PC-9 (cell line): ENCODE measurements at regions not wholly inside any gene's neighbourhood (a gene's known extent, or its start where the extent isn't known, plus 50 kb on each side); places are given as distances from the start of the nearest gene placed in this dataset.

Experiments used
- BruUV-seq: library from RNA; stranded (reverse); fragments of 400-500 nt; replicated peaks from 2 replicates; lab custom pipeline; 2021; lab: Mats Ljungman, UMichigan
- CTCF ChIA-PET: fragments of 300-600 bp; sonication (Branson Sonifier 250); formaldehyde crosslinking; loops from one replicate; lab custom pipeline; 2022; ENCODE audit warnings: antibody characterized with exemption; lab: Charles Lee
- POLR2A ChIA-PET: fragments of 300-600 bp; sonication (Branson Sonifier 250); formaldehyde crosslinking; loops from one replicate; lab custom pipeline; 2022; ENCODE audit warnings: antibody characterized with exemption; ENCODE audit not compliant: unreplicated experiment; lab: Charles Lee
- DNase-seq, 2 experiments: peaks; one replicate each; pipeline versions ENCODE4 v3.0.0 to v3.0.0-alpha.2; 2015 to 2022; ENCODE audit warnings: mixed read lengths in 1 of 2
- H2AFZ ChIP-seq: fragments of 200-600 bp; sonication (generic); 2 replicates; pipeline ENCODE4 v1.8.1; 2017; ENCODE audit warnings: antibody characterized with exemption
- H3F3A ChIP-seq: fragments of 200-600 bp; sonication (generic); 2 replicates; pipeline ENCODE4 v1.8.1; 2017; ENCODE audit warnings: antibody characterized with exemption, mild to moderate bottlenecking, low read depth; ENCODE audit not compliant: insufficient read depth
- H3K27ac ChIP-seq: fragments of 200-600 bp; sonication (generic); 2 replicates; pipeline ENCODE4 v1.6.1; 2016; ENCODE audit warnings: mixed run types
- H3K27me3 ChIP-seq: fragments of 200-600 bp; sonication (generic); 2 replicates; pipeline ENCODE4 v1.6.1; 2016; ENCODE audit warnings: low read depth, mixed run types; ENCODE audit not compliant: insufficient read depth
- H3K36me3 ChIP-seq: fragments of 200-600 bp; sonication (generic); 2 replicates; pipeline ENCODE4 v1.6.1; 2016; ENCODE audit warnings: low read depth, mixed run types
- H3K4me1 ChIP-seq: fragments of 200-600 bp; sonication (generic); replicated peaks from 2 replicates; pipeline ENCODE4 v1.6.1; 2016; ENCODE audit warnings: mixed run types; ENCODE audit not compliant: insufficient read depth
- H3K4me2 ChIP-seq: fragments of 200-600 bp; sonication (generic); 2 replicates; pipeline ENCODE4 v1.6.1; 2017; ENCODE audit warnings: mixed run types
- H3K4me3 ChIP-seq: fragments of 200-600 bp; sonication (generic); 2 replicates; pipeline ENCODE4 v1.6.1; 2016; ENCODE audit warnings: mixed run types
- H3K79me2 ChIP-seq: fragments of 200-600 bp; sonication (generic); 2 replicates; pipeline ENCODE4 v1.6.1; 2017; ENCODE audit warnings: low read depth, mixed run types
- H3K9me2 ChIP-seq: fragments of 200-600 bp; sonication (generic); 2 replicates; pipeline ENCODE4 v1.8.1; 2017; ENCODE audit warnings: mild to moderate bottlenecking; ENCODE audit not compliant: insufficient read depth
- H3K9me3 ChIP-seq: fragments of 200-600 bp; sonication (generic); 2 replicates; pipeline ENCODE4 v1.8.1; 2016; ENCODE audit warnings: low read depth; ENCODE audit not compliant: insufficient read depth
- H4K20me1 ChIP-seq: fragments of 200-600 bp; sonication (generic); 2 replicates; pipeline ENCODE4 v1.8.1; 2017; ENCODE audit not compliant: insufficient read depth
- CTCF ChIP-seq: fragments of 200-600 bp; sonication (generic); conservative IDR thresholded peaks from 2 replicates; pipeline ENCODE4 v1.6.1; 2017; ENCODE audit warnings: mixed run types, antibody characterized with exemption, mild to moderate bottlenecking, moderate library complexity
- EZH2 ChIP-seq: fragments of 200-600 bp; sonication (generic); IDR thresholded peaks from 2 replicates; pipeline ENCODE4 v1.8.0; 2017; ENCODE audit warnings: antibody characterized with exemption, low read depth
- intact Hi-C: fragments of 100-400 bp; cut with micrococcal nuclease; formaldehyde crosslinking; loops from one replicate; pipeline ENCODE4 v1.10.0; 2022; ENCODE audit not compliant: unreplicated experiment

DNA sequence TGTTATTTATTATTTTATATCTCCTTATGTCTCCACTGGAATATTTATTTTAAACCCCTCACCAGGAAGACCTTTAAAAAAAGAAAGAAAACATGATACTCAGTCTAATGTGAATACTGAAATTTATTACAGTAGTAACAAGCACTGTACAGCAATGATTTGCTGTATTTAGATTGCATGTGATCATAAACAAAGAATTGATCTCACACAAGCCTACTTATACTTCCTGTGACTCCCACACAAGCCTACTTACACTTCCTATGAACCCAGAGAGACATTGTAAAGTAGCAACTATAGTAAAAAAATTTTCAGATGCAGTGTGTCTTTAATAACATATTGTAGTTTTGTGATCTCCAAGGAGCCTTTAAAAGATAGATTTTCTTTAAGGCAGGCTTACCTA, 142.7 kb upstream of the SYT1 start:
- H3K27ac ChIP-seq, result no peak overlapping the region
- no peaks in the 10 kb centered on the region for H3K36me3 ChIP-seq
- H3K4me1 ChIP-seq, result peaks cover 1% of the 10 kb centered on the region; the same call in 1 of the 2 replicates
- DNase-seq, result no peak
- ChIA-PET POLR2A (no interaction called here), CTCF (no interaction called here)
- intact Hi-C loops, result no loop called here
- H3K9me2 ChIP-seq, result no peaks in the 10 kb centered on the region
- H3K9me3 ChIP-seq, result no peaks in the 10 kb centered on the region
- no peaks in the 10 kb centered on the region for H3K79me2 ChIP-seq
- H3K4me2 ChIP-seq, result no peak overlapping the region
- BruUV-seq, result no TSS peak
- no peaks in the 10 kb centered on the region for H4K20me1 ChIP-seq
- no peak for TF ChIP-seq EZH2
- TF ChIP-seq CTCF, result no peak
- no peak overlapping the region for H2AFZ ChIP-seq
- no peaks in the 10 kb centered on the region for H3K27me3 ChIP-seq
- no peaks in the 10 kb centered on the region for H3F3A ChIP-seq
- H3K4me3 ChIP-seq, result no peak overlapping the region

GRCh38 chr12:78725033-78725432, 139.5 kb upstream of the SYT1 start:
- no TSS peak for BruUV-seq
- no peaks in the 10 kb centered on the region for H3K36me3 ChIP-seq
- TF ChIP-seq EZH2, result no peak
- TF ChIP-seq CTCF, result no peak
- no peaks in the 10 kb centered on the region for H3K9me2 ChIP-seq
- no peaks in the 10 kb centered on the region for H4K20me1 ChIP-seq
- CTCF ChIA-PET, result no interaction called here
- H3K27ac ChIP-seq, result no peak overlapping the region
- intact Hi-C loops, result no loop called here
- H3K9me3 ChIP-seq, result no peaks in the 10 kb centered on the region
- H2AFZ ChIP-seq, result no peak overlapping the region
- no peak overlapping the region for H3K4me2 ChIP-seq
- no peak for DNase-seq
- POLR2A ChIA-PET, result interaction anchor here (0.7 kb wide), 1 partner anchor 9 kb away, joined by 3 read pairs; no protein-coding TSS in a partner anchor
- no peaks in the 10 kb centered on the region for H3F3A ChIP-seq
- H3K4me1 ChIP-seq, result peaks cover 6% of the 10 kb centered on the region; the same call in 1 of the 2 replicates
- no peak overlapping the region for H3K4me3 ChIP-seq
- no peaks in the 10 kb centered on the region for H3K79me2 ChIP-seq
- no peaks in the 10 kb centered on the region for H3K27me3 ChIP-seq

DNA sequence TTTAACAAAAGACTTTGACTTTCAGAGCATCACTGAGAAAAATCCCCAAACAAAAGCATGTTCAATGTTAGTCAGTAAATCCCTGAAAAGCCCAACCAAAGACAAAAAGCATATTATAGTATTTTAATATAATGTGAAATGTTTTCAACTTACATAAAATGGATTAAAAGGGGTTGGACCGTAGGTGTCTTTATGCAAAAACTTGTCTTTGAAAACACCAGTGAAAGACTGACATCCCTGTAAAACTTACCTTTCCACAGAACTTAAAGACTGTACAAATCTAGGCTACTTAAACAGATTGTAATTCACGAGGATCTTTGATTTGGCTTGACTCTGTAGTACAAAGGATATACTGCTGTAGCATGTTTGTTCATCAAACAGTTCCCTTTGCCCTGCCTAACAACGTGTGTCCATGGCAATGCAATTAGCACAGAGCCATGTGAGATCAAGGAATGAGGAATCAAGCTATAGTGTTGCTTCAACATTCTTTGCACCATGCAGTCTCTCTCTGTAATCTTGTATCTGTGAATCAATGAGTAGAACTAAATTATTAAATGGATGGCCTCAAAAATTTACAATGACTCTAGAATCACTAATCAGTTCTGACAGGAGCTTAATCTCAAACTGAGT, 138.5 kb upstream of the SYT1 start:
- H3K9me3 ChIP-seq, result no peaks in the 10 kb centered on the region
- no peaks in the 10 kb centered on the region for H3K36me3 ChIP-seq
- no peaks in the 10 kb centered on the region for H3K27me3 ChIP-seq
- intact Hi-C loops, result no loop called here
- H3K27ac ChIP-seq, result no peak overlapping the region
- H3K4me3 ChIP-seq, result no peak overlapping the region
- H3K79me2 ChIP-seq, result no peaks in the 10 kb centered on the region
- H4K20me1 ChIP-seq, result no peaks in the 10 kb centered on the region
- DNase-seq, result no peak
- CTCF ChIA-PET, result no interaction called here
- no peak overlapping the region for H3K4me2 ChIP-seq
- TF ChIP-seq EZH2 (no peak), CTCF (no peak)
- no peaks in the 10 kb centered on the region for H3F3A ChIP-seq
- H2AFZ ChIP-seq, result no peak overlapping the region
- H3K9me2 ChIP-seq, result no peaks in the 10 kb centered on the region
- POLR2A ChIA-PET, result interaction anchor here (0.7 kb wide), 1 partner anchor 10 kb away, joined by 3 read pairs; no protein-coding TSS in a partner anchor
- H3K4me1 ChIP-seq, result peaks cover 6% of the 10 kb centered on the region; the same call in 1 of the 2 replicates
- BruUV-seq, result no TSS peak
